ENCODE measurements at regions not wholly inside any gene's neighbourhood (a gene's known extent, or its start where the extent isn't known, plus 50 kb on each side); places are given as distances from the start of the nearest gene placed in this dataset.
A peak's percentile ranks its signal among the peaks of the same experiment; 100 is the strongest.
"Not testable (repeated sequence)": the region's sequence is repeated elsewhere in the genome, so short reads cannot be mapped to it uniquely, and the experiment has no call there.

DNA sequence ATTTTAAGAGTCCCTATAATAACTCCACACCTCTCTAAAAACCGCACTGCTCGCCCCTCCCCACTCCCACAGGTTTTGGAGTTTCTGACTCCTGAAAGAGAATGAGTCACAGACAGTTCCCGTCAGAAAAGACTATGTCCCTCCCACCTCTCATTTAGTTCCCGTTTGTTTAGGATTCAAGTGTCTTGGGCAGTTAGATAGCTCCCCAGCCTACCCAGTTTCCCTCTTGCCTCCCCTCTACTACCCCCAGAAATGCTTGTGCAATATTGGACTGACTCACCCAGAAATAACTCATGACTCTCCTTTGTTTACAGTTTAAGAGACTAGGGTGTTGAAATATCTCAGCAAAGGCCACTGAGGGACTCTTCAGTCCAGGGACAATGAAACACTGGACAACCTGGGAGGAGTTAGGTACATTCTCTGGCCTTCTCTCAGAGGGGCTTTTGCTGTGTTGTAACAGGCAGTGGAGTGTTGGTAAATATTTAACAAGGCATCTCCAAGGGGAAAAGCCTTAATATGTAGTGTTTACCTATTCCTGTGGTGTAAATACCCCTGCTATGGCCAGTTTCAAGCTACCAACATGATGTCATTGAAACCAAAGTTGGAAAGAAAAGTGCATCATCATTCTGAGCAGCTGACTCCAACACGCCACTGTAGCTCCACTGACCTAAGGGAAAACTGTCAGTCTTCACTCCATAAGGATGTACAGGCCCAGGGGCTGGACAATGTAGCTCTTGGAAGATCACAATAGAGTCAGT lies 96.1 kb upstream of the CHD2 start:
- peak; percentile 69 to 84 (median 74) for DNase-seq (ENCODE audit: low read depth in 3 of 3)

DNA sequence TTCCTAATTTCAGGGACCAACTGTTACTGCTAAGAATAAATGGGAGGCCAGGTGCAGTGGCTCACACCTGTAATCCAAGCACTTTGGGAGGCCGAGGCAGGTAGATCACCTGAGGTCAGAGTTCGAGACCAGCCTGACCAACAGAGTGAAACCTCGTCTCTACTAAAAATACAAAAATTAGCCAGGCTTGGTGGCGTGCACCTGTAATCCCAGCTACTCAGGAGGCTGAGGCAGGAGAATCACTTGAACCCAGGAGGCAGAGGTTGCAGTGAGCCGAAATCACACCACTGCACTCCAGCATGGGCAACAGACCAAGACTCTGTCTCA lies 95.6 kb upstream of the CHD2 start:
- not testable (repeated sequence) for DNase-seq (ENCODE audit: low read depth in 3 of 3)

DNA sequence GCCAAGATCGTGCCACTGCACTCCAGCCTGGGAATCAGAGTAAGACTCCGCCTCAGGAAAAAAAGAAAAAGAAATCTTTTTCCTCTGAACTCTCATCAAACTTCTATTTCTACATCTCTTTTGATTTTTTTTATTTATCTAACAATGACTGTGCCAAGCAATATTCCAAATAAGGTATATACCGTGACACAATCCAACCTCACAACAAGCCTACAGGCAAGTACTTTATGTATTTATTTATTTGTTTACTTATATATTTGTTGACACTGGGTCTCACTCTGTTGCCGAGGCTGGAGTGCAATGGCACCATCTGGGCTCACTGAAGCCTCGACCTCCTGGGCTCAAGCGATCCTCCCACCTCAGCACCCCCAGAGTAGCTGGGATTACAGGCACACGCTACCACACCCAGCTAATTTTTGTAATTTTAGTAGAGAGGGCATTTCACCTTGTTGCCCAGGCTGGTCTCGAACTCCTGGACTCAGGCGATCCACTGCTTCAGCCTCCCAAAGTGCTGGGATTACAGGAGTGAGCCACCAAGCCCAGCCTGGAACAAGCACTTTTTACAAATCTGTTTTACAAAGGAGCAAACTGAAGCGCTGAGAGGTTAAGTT lies 94.9 kb upstream of the CHD2 start:
- DNase-seq (ENCODE audit: low read depth in 3 of 3) = no peak

- DNase-seq (ENCODE audit: low read depth in 3 of 3) = not testable (repeated sequence)
Measured at GRCh38 chr15:92806171-92806570, 94.0 kb upstream of the CHD2 start.

DNA sequence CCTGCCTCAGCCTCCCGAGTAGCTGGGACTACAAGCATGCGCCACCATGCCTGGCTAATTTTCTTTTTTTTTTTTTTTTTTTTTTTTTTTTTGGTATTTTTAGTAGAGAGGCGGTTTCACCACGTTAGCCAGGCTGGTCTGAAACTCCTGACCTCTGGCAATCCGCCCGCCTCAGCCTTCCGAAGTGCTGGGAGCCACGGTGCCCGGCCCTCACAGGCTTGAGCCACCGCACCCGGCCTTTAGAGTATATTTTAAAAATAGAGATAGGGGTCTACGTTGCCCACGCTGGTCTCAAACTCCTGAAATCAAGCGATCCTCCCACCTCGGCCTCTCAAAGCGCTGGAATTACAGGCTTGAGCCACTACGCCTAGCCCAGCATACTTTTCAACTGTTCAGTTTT lies 93.4 kb upstream of the CHD2 start:
- DNase-seq (ENCODE audit: low read depth in 3 of 3) = no peak

GRCh38 chr15:92807971-92808571 lies 92.1 kb upstream of the CHD2 start:
- no peak for DNase-seq (ENCODE audit: low read depth in 3 of 3)

DNA sequence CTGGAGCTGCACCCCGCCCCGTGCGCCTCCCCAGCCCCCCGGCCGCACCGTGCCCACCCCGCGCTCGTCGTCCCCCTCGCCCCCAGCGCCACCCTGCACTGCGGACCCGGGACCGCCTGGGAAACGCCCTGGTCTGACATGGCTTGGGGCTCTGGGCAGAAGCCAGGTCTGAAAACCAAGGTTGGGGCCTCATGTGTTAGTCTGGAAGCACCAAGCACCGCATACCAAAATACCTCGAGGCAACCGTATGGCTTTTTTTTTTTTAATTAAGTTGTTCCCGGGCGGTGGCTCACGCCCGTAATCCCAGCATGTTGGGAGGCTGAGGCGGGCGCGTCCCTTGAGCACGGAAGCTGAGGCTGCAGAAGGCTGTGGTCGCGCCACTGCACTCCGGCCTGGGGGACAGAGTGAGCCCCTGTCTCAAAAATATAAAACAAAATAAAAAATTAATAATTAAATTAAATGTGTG lies 91.5 kb upstream of the CHD2 start:
- DNase-seq (ENCODE audit: low read depth in 3 of 3) = no peak

DNA sequence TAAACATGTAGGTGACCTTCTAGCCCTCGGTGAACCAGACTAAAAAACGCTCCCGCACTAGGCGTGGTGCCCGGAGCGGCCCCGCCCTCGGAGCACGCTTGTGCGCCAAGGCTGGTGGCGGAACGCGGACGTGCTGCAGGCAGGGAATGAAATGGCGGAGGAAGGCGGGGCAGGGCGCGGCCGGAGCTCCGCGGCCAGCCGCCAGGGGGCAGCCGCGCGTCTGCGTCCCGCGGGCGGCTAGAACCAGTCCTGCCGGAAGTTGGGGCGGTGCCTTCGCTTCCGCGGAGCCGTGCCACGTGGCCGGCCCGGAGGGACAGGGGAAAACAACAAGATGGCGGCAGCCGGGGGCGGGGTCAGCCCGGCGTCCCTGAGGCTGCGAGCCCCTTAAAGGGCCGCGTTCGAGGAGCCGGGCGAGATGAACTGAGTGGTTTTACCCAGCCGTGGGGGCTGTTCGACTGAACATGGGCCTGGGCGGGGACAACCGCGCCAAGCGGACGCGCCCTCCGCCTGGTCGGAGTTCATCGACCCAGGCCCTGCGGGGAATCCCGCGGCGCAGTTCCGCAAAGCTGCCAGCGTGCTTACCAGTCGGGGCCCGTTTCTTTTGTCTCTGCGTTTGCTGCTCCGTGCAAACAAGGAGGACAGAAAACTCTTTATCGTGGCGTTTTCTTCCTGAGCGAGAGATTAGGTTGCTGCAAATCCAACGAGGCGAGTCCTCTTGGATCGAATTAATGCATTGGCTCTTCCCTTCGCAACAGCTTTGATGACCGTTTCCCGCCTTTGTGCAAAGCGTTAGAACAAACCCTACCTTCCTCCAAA lies 90.9 kb upstream of the CHD2 start:
- peak; percentile 97 to 98 (median 98) for DNase-seq (ENCODE audit: low read depth in 3 of 3)

DNA sequence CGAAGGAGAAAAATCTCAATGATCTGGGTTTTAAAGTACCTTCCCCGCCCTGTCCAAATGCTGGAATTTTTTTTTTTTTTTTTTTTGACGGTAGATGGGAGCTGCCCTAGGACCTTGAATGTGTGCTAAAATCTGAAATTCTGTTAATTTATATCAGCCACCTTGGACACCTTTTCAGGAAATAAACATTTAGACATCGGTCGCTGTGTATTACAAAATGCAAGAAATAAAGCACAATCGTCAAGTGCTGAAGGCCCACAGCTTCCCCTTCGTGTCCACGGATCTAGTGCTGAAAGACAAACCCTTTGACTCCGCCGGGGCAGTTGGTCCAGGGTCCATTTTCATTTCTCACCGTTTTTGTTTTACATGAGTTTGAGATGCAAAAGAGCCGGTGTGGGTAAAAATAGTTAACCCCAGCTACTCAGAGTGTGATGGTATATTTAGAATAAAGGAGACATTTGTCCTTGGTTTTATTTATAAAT lies 90.2 kb upstream of the CHD2 start:
- DNase-seq (ENCODE audit: low read depth in 3 of 3) = no peak

- DNase-seq (ENCODE audit: low read depth in 3 of 3) = peak in 1 of 3 donors; percentile 23
Measured at GRCh38 chr15:92810418-92811138, 89.5 kb upstream of the CHD2 start.

- no peak for DNase-seq (ENCODE audit: low read depth in 3 of 3)
Measured at GRCh38 chr15:92811148-92811913, 88.8 kb upstream of the CHD2 start.

DNA sequence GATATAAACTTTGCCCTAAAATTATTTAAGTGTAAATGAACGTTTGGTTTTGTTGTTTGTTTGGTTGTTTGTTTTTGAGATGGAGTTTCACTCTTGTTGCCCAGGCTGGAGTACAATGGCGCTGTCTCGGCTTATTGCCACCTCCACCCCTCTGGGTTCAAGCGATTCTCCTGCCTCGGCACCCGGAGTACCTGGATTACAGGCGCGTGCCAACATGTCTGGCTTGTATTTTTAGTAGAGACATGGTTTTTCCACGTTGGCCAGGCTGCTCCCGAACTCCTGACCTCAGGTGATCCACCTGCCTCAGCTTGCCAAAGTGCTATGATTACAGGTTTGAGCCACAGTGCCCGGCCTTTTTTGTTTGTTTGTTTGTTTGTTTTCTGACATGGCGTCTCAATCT lies 87.9 kb upstream of the CHD2 start:
- DNase-seq (ENCODE audit: low read depth in 3 of 3) = no peak

DNA sequence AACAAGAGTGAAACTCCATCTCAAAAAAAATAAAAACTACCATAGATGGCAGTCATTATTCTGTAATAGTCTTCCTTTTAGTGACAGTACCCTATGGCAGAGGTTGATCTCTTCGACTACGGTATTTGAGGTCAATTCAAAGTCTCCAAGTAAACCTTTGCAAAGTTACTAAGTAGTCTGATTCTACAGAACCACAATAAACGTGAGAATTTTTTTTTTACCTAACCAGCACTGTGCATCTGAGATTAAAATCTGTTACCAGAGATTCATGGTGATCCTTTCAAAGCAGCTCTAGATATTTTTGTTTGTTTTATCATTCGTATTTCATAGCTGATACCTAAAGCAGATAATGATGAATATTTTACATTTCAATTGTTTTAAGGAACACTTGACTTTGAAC lies 86.6 kb upstream of the CHD2 start:
- DNase-seq (ENCODE audit: low read depth in 3 of 3) = no peak

DNA sequence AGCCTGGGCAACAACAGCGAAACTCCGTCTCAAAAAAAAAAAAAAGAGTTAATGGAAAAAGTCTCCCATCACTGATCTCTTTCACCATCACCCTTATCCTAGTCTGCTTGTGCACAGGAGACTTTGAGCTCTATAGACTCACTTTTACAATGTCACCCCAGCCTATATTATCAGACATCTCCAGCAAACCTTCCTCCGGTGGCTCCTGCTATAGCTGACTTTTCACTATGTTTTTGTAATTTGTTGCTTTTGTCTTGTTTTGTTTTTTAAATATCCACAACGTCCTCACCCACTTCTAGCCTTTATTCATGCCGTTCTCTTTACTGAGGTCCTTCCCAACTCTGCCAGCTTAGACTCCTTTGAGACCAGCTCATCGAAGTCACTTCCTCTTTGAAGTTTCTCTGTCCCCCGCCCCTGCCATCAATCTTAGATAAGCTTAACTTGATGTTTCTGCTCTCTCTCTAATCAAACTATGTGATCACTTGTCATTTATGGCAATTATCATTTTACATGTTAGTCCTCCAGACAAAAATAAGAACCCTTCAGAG lies 82.7 kb upstream of the CHD2 start:
- no peak for DNase-seq (ENCODE audit: low read depth in 3 of 3)

- no peak for DNase-seq (ENCODE audit: low read depth in 3 of 3)
Measured at GRCh38 chr15:92818651-92819277, 81.4 kb upstream of the CHD2 start.

DNA sequence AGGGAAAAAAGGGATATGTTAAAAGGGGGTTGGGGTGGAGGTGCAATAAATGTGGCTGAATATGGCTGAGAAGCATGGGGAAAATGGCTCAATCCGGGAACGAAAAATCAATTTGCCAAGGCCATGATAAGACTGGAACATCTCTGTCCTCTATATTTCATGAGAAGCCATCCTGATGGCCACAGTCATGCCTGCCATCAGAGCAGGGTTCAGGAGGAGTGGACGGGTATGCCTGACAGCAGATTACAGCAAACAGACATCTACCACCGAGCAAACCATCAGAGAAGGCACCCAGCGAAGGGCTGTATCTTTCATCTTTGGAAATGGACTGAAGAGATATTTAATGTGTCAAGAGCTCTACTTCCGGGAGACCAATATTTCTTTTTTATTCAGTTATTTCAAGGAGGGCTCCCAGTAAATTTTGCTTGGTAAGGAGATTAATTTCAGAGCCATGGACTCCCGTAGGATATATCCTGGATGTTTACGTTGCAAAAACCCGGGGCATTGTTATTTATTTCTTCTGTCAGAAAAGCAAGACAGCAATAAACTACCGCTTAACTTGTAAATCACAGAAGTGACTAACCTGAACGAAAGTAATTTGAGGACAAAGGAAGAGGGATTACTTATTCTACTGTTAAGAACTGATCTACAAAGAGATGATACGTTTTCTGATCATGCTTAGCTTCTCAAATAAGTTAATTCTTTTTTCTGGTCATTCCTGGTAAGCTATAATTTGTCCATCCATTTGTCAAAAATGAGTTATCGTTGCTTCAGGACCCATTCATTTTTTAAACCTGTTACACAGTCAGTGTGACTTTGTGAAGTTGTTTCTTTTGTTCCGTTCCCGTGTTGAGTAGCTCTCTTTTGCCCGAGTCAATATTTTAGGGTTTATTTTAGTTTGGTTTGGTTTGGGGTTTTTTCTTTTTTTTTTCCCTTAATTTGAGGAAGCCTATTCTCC lies 80.6 kb upstream of the CHD2 start:
- no peak for DNase-seq (ENCODE audit: low read depth in 3 of 3)

DNA sequence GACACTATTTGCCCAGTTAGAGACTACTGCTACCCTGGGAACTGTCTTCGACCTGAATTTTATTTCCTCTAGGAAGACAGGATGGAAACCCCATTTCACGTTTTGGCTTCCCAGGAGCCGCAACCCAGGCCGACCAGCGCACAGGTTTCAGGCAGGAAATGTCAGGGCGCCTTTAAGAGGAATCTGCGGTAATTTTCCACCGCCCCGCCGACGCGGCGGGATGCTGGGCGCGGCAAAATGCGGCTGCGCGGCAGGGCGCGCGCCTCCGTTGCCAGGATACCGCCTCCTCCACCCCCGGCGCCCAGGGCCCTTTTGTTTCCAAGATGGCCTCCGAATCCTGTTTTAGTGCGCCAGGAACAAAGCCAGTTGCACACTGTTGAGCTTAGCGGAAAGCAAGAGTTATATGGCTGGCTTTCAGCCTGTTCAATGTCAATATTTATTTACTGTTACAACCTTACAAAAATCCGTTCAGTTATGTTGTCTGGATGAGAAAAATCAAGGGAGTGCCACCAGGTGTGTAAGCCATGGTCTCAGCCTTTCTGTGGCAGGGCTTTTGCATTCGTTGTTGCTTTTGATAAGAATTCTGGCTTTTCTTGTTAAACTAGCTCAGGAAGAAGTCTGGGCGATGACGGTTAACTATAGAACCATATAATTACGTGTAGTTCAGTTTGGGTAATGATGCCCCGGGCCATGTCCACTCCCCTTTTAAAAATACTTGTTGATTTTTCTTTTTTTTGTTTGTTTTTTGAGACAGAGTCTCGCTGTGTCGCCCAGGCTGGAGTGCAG lies 79.7 kb upstream of the CHD2 start:
- DNase-seq (ENCODE audit: low read depth in 3 of 3) = peak; percentile 69 to 79 (median 78)

Data from stimulated activated CD4-positive, alpha-beta T cell treated with anti-CD3 and anti-CD28 coated beads, TNF-alpha, amount 100 ng/mL, for 48 hours (primary cell).